ENCODE measurements at regions not wholly inside any gene's neighbourhood (a gene's known extent, or its start where the extent isn't known, plus 50 kb on each side); places are given as distances from the start of the nearest gene placed in this dataset.

DNA sequence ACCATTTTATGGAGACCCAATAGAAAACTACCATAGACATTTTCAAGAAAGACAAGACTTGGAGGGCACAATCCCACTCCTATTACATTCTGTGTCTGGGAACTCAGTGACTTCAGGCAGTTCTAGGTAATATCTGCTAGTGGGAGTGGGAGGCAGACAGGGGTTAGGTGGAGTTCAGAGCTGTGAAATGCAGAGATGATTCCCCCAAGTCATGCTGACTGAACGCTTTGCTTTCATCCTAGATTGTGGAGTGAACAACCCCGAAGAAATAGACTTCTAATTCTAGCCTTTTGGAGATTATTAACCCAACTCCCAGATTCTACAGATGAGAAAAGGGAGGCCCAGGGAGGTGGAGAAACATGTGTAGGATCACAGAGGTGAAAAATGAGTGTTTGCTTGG, 437.8 kb upstream of the CADM1 start:
- no peak overlapping the region for H3K4me2 ChIP-seq (ENCODE audit: extremely low read depth, insufficient read depth, low read length)
- H3K27ac ChIP-seq (ENCODE audit: insufficient read depth, low read length), result peak overlapping the region; percentile 17
- H3K9me3 ChIP-seq (ENCODE audit: control insufficient read depth, insufficient read depth, low read depth, low read length), result no peaks in the 10 kb centered on the region
- H3K27me3 ChIP-seq (ENCODE audit: control insufficient read depth, insufficient read depth, low read length), result no peaks in the 10 kb centered on the region
- DNase-seq (ENCODE audit: low read depth in 2 of 2), result no peak
- TF ChIP-seq EZH2 (IDR thresholded peaks at IDR 0.05; ENCODE audit: low read length, missing control alignments), result no peak
- TF ChIP-seq, protein P1, sequence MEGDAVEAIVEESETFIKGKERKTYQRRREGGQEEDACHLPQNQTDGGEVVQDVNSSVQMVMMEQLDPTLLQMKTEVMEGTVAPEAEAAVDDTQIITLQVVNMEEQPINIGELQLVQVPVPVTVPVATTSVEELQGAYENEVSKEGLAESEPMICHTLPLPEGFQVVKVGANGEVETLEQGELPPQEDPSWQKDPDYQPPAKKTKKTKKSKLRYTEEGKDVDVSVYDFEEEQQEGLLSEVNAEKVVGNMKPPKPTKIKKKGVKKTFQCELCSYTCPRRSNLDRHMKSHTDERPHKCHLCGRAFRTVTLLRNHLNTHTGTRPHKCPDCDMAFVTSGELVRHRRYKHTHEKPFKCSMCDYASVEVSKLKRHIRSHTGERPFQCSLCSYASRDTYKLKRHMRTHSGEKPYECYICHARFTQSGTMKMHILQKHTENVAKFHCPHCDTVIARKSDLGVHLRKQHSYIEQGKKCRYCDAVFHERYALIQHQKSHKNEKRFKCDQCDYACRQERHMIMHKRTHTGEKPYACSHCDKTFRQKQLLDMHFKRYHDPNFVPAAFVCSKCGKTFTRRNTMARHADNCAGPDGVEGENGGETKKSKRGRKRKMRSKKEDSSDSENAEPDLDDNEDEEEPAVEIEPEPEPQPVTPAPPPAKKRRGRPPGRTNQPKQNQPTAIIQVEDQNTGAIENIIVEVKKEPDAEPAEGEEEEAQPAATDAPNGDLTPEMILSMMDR (conservative IDR thresholded peaks at IDR 0.05 in 1 of 2, IDR thresholded peaks at IDR 0.05 in 1 of 2; ENCODE audit: low read depth in 1 of 2, low read length in 2 of 2), result no peak
- H3K4me3 ChIP-seq (replicated peaks in 1 of 4; ENCODE audit: control extremely low read depth in 1 of 4, insufficient read depth in 1 of 4, low read depth in 3 of 4, low read length in 4 of 4), result no peak overlapping the region
- H3K4me1 ChIP-seq (ENCODE audit: control insufficient read depth, extremely low read depth, insufficient read depth, low read length), result no peaks in the 10 kb centered on the region
- H3K36me3 ChIP-seq (ENCODE audit: control insufficient read depth, insufficient read depth, low read length), result no peaks in the 10 kb centered on the region
- H4K20me1 ChIP-seq (ENCODE audit: control insufficient read depth, extremely low read depth, insufficient read depth, low read length), result no peaks in the 10 kb centered on the region
- no peak overlapping the region for H2AFZ ChIP-seq (ENCODE audit: low read length)
- no peaks in the 10 kb centered on the region for H3K79me2 ChIP-seq (ENCODE audit: control insufficient read depth, insufficient read depth, low read length)
- H3K9ac ChIP-seq (ENCODE audit: insufficient read depth, low read length), result no peak overlapping the region

DNA sequence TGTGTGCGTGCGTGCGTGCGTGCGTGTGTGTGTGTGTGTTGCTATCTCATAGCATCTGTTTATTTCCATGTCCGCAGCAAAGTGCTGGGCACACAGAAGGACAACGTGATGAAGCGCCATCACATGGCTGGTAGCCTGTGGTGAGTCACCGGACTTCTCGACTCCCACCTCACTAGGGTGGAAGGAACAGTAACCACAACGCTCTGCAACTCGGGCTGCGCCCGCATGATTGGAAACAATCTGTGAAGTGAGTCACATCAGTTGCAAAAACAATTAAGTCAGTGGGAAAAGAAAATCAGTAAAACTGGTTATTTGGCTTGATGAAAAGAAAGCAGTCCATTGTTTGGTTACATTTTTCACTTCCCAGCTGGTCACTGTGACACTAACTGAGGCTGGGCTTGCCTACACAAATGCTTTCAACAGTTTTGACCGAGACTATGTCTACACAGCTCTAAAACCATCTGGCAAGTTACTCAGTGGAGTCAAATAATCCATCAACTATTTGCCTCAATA, 437.3 kb upstream of the CADM1 start:
- Histone ChIP-seq H3K9me3 (ENCODE audit: control insufficient read depth, insufficient read depth, low read depth, low read length) (no peaks in the 10 kb centered on the region), H2AFZ (ENCODE audit: low read length) (no peak overlapping the region), H3K9ac (ENCODE audit: insufficient read depth, low read length) (no peak overlapping the region), H4K20me1 (ENCODE audit: control insufficient read depth, extremely low read depth, insufficient read depth, low read length) (no peaks in the 10 kb centered on the region), H3K79me2 (ENCODE audit: control insufficient read depth, insufficient read depth, low read length) (no peaks in the 10 kb centered on the region), H3K27me3 (ENCODE audit: control insufficient read depth, insufficient read depth, low read length) (no peaks in the 10 kb centered on the region), H3K4me2 (ENCODE audit: extremely low read depth, insufficient read depth, low read length) (no peak overlapping the region), H3K36me3 (ENCODE audit: control insufficient read depth, insufficient read depth, low read length) (no peaks in the 10 kb centered on the region), H3K4me3 (replicated peaks in 1 of 4; ENCODE audit: control extremely low read depth in 1 of 4, insufficient read depth in 1 of 4, low read depth in 3 of 4, low read length in 4 of 4) (no peak overlapping the region), H3K27ac (ENCODE audit: insufficient read depth, low read length) (peak overlapping the region; percentile 17), H3K4me1 (ENCODE audit: control insufficient read depth, extremely low read depth, insufficient read depth, low read length) (no peaks in the 10 kb centered on the region)
- DNase-seq (ENCODE audit: low read depth in 2 of 2), result peak; percentile 93 to 100
- TF ChIP-seq, protein P1 (conservative IDR thresholded peaks at IDR 0.05 in 1 of 2, IDR thresholded peaks at IDR 0.05 in 1 of 2; ENCODE audit: low read depth in 1 of 2, low read length in 2 of 2), result no peak
- TF ChIP-seq EZH2 (IDR thresholded peaks at IDR 0.05; ENCODE audit: low read length, missing control alignments), result no peak

DNA sequence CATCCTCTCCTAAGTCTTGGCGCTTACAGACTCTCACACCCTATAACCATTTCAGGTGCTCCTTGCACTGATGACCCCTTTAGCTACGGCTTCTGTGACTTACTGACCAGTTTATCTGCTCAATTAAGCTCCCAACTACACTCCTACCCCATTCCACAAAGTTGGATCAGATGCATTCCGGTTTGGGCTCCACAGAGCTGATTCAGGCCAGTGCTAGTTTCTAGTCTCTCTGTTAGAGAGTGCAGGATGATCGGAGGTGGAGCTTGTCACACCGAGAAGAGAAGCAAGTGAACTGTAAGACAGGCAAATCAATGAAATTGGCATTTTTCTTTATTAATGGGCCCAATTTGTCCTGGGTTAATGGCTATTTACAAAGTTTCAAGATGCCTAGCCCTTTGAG, 436.8 kb upstream of the CADM1 start:
- no peak overlapping the region for H3K4me2 ChIP-seq (ENCODE audit: extremely low read depth, insufficient read depth, low read length)
- no peaks in the 10 kb centered on the region for H3K27me3 ChIP-seq (ENCODE audit: control insufficient read depth, insufficient read depth, low read length)
- no peak for DNase-seq (ENCODE audit: low read depth in 2 of 2)
- H3K4me3 ChIP-seq (replicated peaks in 1 of 4; ENCODE audit: control extremely low read depth in 1 of 4, insufficient read depth in 1 of 4, low read depth in 3 of 4, low read length in 4 of 4), result no peak overlapping the region
- TF ChIP-seq, protein P1 (conservative IDR thresholded peaks at IDR 0.05 in 1 of 2, IDR thresholded peaks at IDR 0.05 in 1 of 2; ENCODE audit: low read depth in 1 of 2, low read length in 2 of 2), result no peak
- no peak for TF ChIP-seq EZH2 (IDR thresholded peaks at IDR 0.05; ENCODE audit: low read length, missing control alignments)
- H3K4me1 ChIP-seq (ENCODE audit: control insufficient read depth, extremely low read depth, insufficient read depth, low read length), result no peaks in the 10 kb centered on the region
- H3K9ac ChIP-seq (ENCODE audit: insufficient read depth, low read length), result no peak overlapping the region
- no peaks in the 10 kb centered on the region for H4K20me1 ChIP-seq (ENCODE audit: control insufficient read depth, extremely low read depth, insufficient read depth, low read length)
- H2AFZ ChIP-seq (ENCODE audit: low read length), result no peak overlapping the region
- no peaks in the 10 kb centered on the region for H3K9me3 ChIP-seq (ENCODE audit: control insufficient read depth, insufficient read depth, low read depth, low read length)
- no peaks in the 10 kb centered on the region for H3K36me3 ChIP-seq (ENCODE audit: control insufficient read depth, insufficient read depth, low read length)
- no peaks in the 10 kb centered on the region for H3K79me2 ChIP-seq (ENCODE audit: control insufficient read depth, insufficient read depth, low read length)
- peak overlapping the region; percentile 61 for H3K27ac ChIP-seq (ENCODE audit: insufficient read depth, low read length)
